Osteoblast (primary cell): ENCODE measurements at regions not wholly inside any gene's neighbourhood (a gene's known extent, or its start where the extent isn't known, plus 50 kb on each side); places are given as distances from the start of the nearest gene placed in this dataset.

ENCODE experiments used
- DNase-seq: peaks from one replicate; pipeline ENCODE4 v3.0.0; 2011; ENCODE audit warnings: low spot score, mixed read lengths; ENCODE audit not compliant: insufficient read length; ENCODE audit errors: missing footprints
- H2AFZ ChIP-seq: 2 replicates; pipeline ENCODE4 v1.6.0; 2011; ENCODE audit warnings: mild to moderate bottlenecking, low read length
- H3K27ac ChIP-seq: 2 replicates; pipeline ENCODE4 v1.5.1; 2011; ENCODE audit warnings: mild to moderate bottlenecking, low read depth, low read length, moderate library complexity
- H3K27me3 ChIP-seq: 2 replicates; pipeline ENCODE4 v1.6.0; 2012; ENCODE audit warnings: mild to moderate bottlenecking, control low read depth, inconsistent platforms, low read length, moderate library complexity; ENCODE audit not compliant: insufficient read depth
- H3K36me3 ChIP-seq: 2 replicates; pipeline ENCODE4 v1.5.1; 2011; ENCODE audit warnings: mild to moderate bottlenecking, low read length, control low read depth, moderate library complexity; ENCODE audit not compliant: insufficient read depth
- H3K4me1 ChIP-seq: 2 replicates; pipeline ENCODE4 v1.5.1; 2011; ENCODE audit warnings: mild to moderate bottlenecking, low read length, control low read depth, moderate library complexity; ENCODE audit not compliant: insufficient read depth
- H3K4me2 ChIP-seq: 2 replicates; pipeline ENCODE4 v1.6.0; 2011; ENCODE audit warnings: mild to moderate bottlenecking, low read length; ENCODE audit not compliant: insufficient read depth
- H3K4me3 ChIP-seq: fragments of 200-600 bp; sonication (generic); 3 replicates; pipeline ENCODE4 v1.5.1; 2012; ENCODE audit warnings: mild to moderate bottlenecking, low read length, inconsistent platforms; ENCODE audit not compliant: insufficient read depth
- H3K79me2 ChIP-seq: 2 replicates; pipeline ENCODE4 v1.6.0; 2012; ENCODE audit warnings: mild to moderate bottlenecking, low read length, control low read depth, inconsistent platforms; ENCODE audit not compliant: insufficient read depth
- H3K9me3 ChIP-seq: 2 replicates; pipeline ENCODE4 v1.5.1; 2011; ENCODE audit warnings: low read depth, low read length, control low read depth
- H4K20me1 ChIP-seq: 2 replicates; pipeline ENCODE4 v1.6.0; 2012; ENCODE audit warnings: mild to moderate bottlenecking, low read length, control low read depth; ENCODE audit not compliant: insufficient read depth
- TF ChIP-seq, protein P1 (sequence below): IDR thresholded peaks from 2 replicates; pipeline ENCODE4 v1.5.1; 2011; ENCODE audit warnings: mild to moderate bottlenecking, low read depth, low read length, moderate library complexity; ENCODE audit errors: extremely low read depth

DNA sequence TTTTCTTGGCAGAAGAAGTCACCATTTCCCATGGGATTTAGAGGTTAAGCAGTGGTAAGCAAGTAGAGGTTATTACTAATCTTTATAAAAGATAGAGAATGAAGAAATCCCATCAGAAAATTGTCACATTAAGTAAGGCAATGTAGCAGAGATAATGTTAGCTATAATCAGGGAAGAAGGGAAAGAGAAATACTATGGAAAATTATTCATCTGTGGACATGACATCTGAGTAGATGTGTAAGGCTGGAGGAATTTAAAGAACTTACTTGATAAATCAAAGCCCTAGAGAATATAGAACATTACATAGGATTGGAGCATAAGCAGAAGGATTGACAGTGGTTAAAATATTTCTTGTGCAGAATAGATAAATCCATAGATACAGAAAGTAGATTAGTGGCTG, 553.1 kb upstream of the CBLB start:
- Histone ChIP-seq H3K27ac (no peak overlapping the region), H4K20me1 (no peaks in the 10 kb centered on the region), H3K4me2 (peak overlapping the region; percentile 8), H3K9me3 (no peaks in the 10 kb centered on the region), H2AFZ (no peak overlapping the region), H3K4me3 (no peak overlapping the region), H3K36me3 (no peaks in the 10 kb centered on the region), H3K27me3 (no peaks in the 10 kb centered on the region), H3K4me1 (peaks cover 30% of the 10 kb centered on the region), H3K79me2 (no peaks in the 10 kb centered on the region)
- peak; percentile 3 for DNase-seq
- TF ChIP-seq, protein P1, sequence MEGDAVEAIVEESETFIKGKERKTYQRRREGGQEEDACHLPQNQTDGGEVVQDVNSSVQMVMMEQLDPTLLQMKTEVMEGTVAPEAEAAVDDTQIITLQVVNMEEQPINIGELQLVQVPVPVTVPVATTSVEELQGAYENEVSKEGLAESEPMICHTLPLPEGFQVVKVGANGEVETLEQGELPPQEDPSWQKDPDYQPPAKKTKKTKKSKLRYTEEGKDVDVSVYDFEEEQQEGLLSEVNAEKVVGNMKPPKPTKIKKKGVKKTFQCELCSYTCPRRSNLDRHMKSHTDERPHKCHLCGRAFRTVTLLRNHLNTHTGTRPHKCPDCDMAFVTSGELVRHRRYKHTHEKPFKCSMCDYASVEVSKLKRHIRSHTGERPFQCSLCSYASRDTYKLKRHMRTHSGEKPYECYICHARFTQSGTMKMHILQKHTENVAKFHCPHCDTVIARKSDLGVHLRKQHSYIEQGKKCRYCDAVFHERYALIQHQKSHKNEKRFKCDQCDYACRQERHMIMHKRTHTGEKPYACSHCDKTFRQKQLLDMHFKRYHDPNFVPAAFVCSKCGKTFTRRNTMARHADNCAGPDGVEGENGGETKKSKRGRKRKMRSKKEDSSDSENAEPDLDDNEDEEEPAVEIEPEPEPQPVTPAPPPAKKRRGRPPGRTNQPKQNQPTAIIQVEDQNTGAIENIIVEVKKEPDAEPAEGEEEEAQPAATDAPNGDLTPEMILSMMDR = no peak

GRCh38 chr3:106423321-106424225, 554.8 kb upstream of the CBLB start:
- Histone ChIP-seq H3K4me1 (peaks cover 43% of the 10 kb centered on the region), H3K27ac (no peak overlapping the region), H2AFZ (no peak overlapping the region), H3K36me3 (no peaks in the 10 kb centered on the region), H4K20me1 (no peaks in the 10 kb centered on the region), H3K4me3 (no peak overlapping the region), H3K79me2 (no peaks in the 10 kb centered on the region), H3K27me3 (no peaks in the 10 kb centered on the region), H3K9me3 (no peaks in the 10 kb centered on the region), H3K4me2 (no peak overlapping the region)
- DNase-seq = peak; percentile 41
- TF ChIP-seq, protein P1 = no peak

DNA sequence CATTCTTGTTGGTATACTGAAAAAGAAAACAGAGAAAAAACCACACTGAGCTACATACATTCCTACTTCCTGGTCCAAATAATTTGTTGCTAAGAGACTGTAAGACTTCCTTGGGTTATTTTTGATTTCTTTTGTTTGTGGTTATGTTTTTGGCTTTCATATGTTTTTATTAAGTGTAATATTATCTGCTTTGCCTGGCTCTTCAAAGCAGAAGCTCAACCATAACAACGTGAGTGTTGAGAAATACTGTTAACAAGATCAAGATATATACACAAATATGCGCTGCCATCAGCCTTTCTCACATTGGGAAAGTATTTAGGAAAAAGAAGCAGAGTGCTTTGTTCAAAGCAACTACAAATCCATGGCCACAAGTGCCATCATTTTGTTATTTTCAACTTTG, 556.2 kb upstream of the CBLB start:
- TF ChIP-seq, protein P1 = no peak
- peak; percentile 32 for DNase-seq
- no peaks in the 10 kb centered on the region for H3K79me2 ChIP-seq
- no peak overlapping the region for H3K4me3 ChIP-seq
- H3K4me1 ChIP-seq = peaks cover 52% of the 10 kb centered on the region
- H3K4me2 ChIP-seq = no peak overlapping the region
- H4K20me1 ChIP-seq = no peaks in the 10 kb centered on the region
- H3K36me3 ChIP-seq = no peaks in the 10 kb centered on the region
- peak overlapping the region; percentile 34 for H3K27ac ChIP-seq
- no peak overlapping the region for H2AFZ ChIP-seq
- no peaks in the 10 kb centered on the region for H3K27me3 ChIP-seq
- H3K9me3 ChIP-seq = no peaks in the 10 kb centered on the region

DNA sequence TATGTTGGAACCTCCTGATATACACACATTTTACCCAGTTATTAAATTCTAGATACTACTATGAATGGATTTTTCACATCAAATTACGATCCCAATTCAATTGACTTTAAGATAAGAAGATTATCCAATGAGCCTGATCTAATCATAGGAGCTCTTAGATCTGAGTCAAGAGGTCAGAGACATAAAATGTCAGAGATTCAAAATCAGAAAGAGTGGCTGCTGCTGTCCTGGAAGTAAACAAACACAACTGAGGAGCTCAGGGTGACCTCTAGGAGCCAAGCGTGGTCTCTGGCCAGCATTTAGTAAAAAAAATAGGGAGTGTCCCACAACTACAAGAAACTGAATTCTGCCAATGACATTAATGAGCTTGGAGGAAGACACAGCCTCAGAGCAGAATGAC, 557.1 kb upstream of the CBLB start:
- no peak overlapping the region for H3K4me3 ChIP-seq
- H4K20me1 ChIP-seq = no peaks in the 10 kb centered on the region
- DNase-seq = no peak
- peak overlapping the region; percentile 1 for H3K27ac ChIP-seq
- peaks cover 52% of the 10 kb centered on the region for H3K4me1 ChIP-seq
- H2AFZ ChIP-seq = no peak overlapping the region
- no peaks in the 10 kb centered on the region for H3K79me2 ChIP-seq
- TF ChIP-seq, protein P1 = no peak
- no peaks in the 10 kb centered on the region for H3K36me3 ChIP-seq
- H3K4me2 ChIP-seq = no peak overlapping the region
- H3K27me3 ChIP-seq = no peaks in the 10 kb centered on the region
- no peaks in the 10 kb centered on the region for H3K9me3 ChIP-seq
